ENCODE measurements at regions not wholly inside any gene's neighbourhood (a gene's known extent, or its start where the extent isn't known, plus 50 kb on each side); places are given as distances from the start of the nearest gene placed in this dataset.

GRCh38 chrX:13386092-13386491 is 66.2 kb upstream of the ATXN3L start:
- H2AK5ac ChIP-seq (ENCODE audit: insufficient read length, low read length): no peak overlapping the region
- no peak overlapping the region for H2BK20ac ChIP-seq (ENCODE audit: low read depth, low read length, poor library complexity, severe bottlenecking)
- no peaks in the 10 kb centered on the region for H3K27me3 ChIP-seq (ENCODE audit: insufficient read depth, low read length)
- no peaks in the 10 kb centered on the region for H3K9me3 ChIP-seq (ENCODE audit: control insufficient read depth, low read depth, low read length)
- H3K27ac ChIP-seq (ENCODE audit: insufficient read length, low read depth, low read length): no peak overlapping the region
- Mint-ChIP-seq H3K4me3 (no peak overlapping the region), H3K36me3 (ENCODE audit: insufficient read depth in 1 of 3, low read depth in 3 of 3) (peaks cover 3 to 14% (median 11%) of the 10 kb centered on the region in 3 experiments; a peak in 6 of 7 replicates), H3K4me1 (peaks cover 26 to 32% of the 10 kb centered on the region in 2 experiments), H3K27ac (no peak overlapping the region; a peak in 1 of 7 replicates), H3K27me3 (ENCODE audit: low read depth) (no peaks in the 10 kb centered on the region), H3K9me3 (peaks cover 63 to 65% of the 10 kb centered on the region in 2 experiments)
- no peak overlapping the region for H2BK15ac ChIP-seq (ENCODE audit: low read depth, low read length)
- H2AFZ ChIP-seq (ENCODE audit: low read length): no peak overlapping the region
- no peaks in the 10 kb centered on the region; the same call in 1 of the 2 replicates for H3K4me1 ChIP-seq (ENCODE audit: insufficient read depth, low read length)
- DNase-seq: no peak
- H3K14ac ChIP-seq (ENCODE audit: insufficient read depth, low read length): no peak overlapping the region
- H3K9ac ChIP-seq (ENCODE audit: extremely low read depth, insufficient read length, low read length): no peak overlapping the region
- no peak overlapping the region for H4K91ac ChIP-seq (ENCODE audit: insufficient read length, low read depth, low read length)
- H4K5ac ChIP-seq (ENCODE audit: insufficient read length, low read depth, low read length): no peak overlapping the region
- no peak overlapping the region for H2BK5ac ChIP-seq (ENCODE audit: insufficient read length, low read length)
- H3K4me2 ChIP-seq (ENCODE audit: insufficient read depth, insufficient read length, low read length): no peak overlapping the region
- H4K8ac ChIP-seq (replicated peaks; ENCODE audit: insufficient read length, low read depth, low read length): no peak overlapping the region
- H3K56ac ChIP-seq (ENCODE audit: insufficient read length, low read depth, low read length): no peak overlapping the region
- no peaks in the 10 kb centered on the region for H3K79me1 ChIP-seq (ENCODE audit: insufficient read depth, low read depth, low read length, poor library complexity, severe bottlenecking)
- no peak overlapping the region for H3T11ph ChIP-seq (ENCODE audit: low read length)
- no peak overlapping the region for H2BK12ac ChIP-seq (ENCODE audit: insufficient read length, low read depth, low read length)
- no CpG with 5 or more reads among the region's 3 CpGs for WGBS (ENCODE audit: extremely low coverage, insufficient read length, low lambda C conversion rate)
- H2BK120ac ChIP-seq (ENCODE audit: low read depth, low read length, poor library complexity, severe bottlenecking): no peak overlapping the region
- H3K4ac ChIP-seq (ENCODE audit: low read depth, low read length): no peak overlapping the region
- H4K20me1 ChIP-seq (ENCODE audit: control insufficient read depth, insufficient read depth, insufficient read length): no peaks in the 10 kb centered on the region
- H3K79me2 ChIP-seq (ENCODE audit: insufficient read depth, low read length): no peaks in the 10 kb centered on the region
- H3K18ac ChIP-seq (ENCODE audit: insufficient read length, low read depth, low read length): no peak overlapping the region
- TF ChIP-seq CTCF (conservative IDR thresholded peaks at IDR 0.05): no peak
- H3K23ac ChIP-seq (ENCODE audit: insufficient read length, low read depth, low read length): no peak overlapping the region
- H3K23me2 ChIP-seq (ENCODE audit: insufficient read length, low read depth, low read length, poor library complexity, severe bottlenecking): no peaks in the 10 kb centered on the region

All from H9 (cell line).